PC-3 (cell line): ENCODE measurements at regions not wholly inside any gene's neighbourhood (a gene's known extent, or its start where the extent isn't known, plus 50 kb on each side); places are given as distances from the start of the nearest gene placed in this dataset.

Source experiments
- CTCF ChIP-seq: fragments of 300-600 bp; sonication (generic); conservative IDR thresholded peaks from 2 replicates; pipeline ENCODE4 v1.5.1; 2017; ENCODE audit warnings: antibody characterized with exemption, low read depth, mild to moderate bottlenecking, low read length
- EZH2 ChIP-seq: fragments of 300-600 bp; sonication (generic); IDR thresholded peaks from one replicate; pipeline ENCODE4 v1.6.1; 2017; ENCODE audit warnings: antibody characterized with exemption, mild to moderate bottlenecking, low read length; ENCODE audit not compliant: unreplicated experiment

- TF ChIP-seq CTCF (no peak), EZH2 (no peak)
Measured at GRCh38 chr2:43075054-43075593, 151.3 kb downstream of the ZFP36L2 start.
